ENCODE measurements at regions not wholly inside any gene's neighbourhood (a gene's known extent, or its start where the extent isn't known, plus 50 kb on each side); places are given as distances from the start of the nearest gene placed in this dataset.

DNA sequence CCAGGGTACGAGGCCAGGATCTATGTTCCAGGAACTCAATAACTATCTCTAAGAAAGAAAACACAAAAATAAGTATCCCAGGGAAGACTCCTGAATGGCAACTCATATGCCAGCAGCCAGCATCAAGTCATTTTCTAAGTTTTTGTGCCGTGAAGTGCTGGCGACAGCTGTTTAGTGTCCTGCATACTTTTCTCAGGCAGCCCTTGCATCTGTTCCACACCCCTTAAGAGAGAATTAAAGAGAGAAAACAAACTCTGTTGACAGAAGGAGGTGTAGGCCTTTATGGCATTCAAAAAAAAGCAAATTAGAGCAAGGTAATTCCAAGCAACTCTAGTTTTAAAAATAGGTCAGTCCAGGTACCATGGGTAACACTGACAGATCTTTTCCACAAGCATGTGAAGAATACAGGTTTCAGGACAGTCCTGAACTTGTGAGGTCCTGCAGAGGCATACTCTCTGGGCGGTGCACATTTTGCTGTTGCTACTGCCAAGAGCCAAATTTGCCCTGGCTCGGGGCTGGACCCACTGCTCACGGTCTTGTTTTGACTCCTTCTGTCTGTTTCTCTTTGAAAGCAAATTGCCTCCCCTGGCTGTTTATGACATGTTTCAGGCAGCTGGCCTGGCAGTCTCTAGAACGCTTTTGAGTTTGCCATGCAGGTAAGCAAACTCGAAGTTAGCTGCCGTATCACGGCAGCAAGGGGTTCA lies 252.1 kb upstream of the ADAMTS9 start:
- TF ChIP-seq, protein P1, sequence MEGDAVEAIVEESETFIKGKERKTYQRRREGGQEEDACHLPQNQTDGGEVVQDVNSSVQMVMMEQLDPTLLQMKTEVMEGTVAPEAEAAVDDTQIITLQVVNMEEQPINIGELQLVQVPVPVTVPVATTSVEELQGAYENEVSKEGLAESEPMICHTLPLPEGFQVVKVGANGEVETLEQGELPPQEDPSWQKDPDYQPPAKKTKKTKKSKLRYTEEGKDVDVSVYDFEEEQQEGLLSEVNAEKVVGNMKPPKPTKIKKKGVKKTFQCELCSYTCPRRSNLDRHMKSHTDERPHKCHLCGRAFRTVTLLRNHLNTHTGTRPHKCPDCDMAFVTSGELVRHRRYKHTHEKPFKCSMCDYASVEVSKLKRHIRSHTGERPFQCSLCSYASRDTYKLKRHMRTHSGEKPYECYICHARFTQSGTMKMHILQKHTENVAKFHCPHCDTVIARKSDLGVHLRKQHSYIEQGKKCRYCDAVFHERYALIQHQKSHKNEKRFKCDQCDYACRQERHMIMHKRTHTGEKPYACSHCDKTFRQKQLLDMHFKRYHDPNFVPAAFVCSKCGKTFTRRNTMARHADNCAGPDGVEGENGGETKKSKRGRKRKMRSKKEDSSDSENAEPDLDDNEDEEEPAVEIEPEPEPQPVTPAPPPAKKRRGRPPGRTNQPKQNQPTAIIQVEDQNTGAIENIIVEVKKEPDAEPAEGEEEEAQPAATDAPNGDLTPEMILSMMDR (conservative IDR thresholded peaks at IDR 0.05; ENCODE audit: low read depth in 2 of 2), result no peak
- TF ChIP-seq EZH2 (IDR thresholded peaks at IDR 0.05; ENCODE audit: low read depth, unreplicated experiment) (no peak), NANOG (IDR thresholded peaks at IDR 0.05; ENCODE audit: borderline replicate concordance) (no peak), POLR2AphosphoS5 (IDR thresholded peaks at IDR 0.05; ENCODE audit: low read depth) (no peak), JUNB (IDR thresholded peaks at IDR 0.05; ENCODE audit: unreplicated experiment) (no peak), ZNF331 (CRISPR knock-in tag; IDR thresholded peaks at IDR 0.05; ENCODE audit: low read depth) (no peak), ZNF114 (CRISPR knock-in tag; IDR thresholded peaks at IDR 0.05) (no peak), EZH2phosphoT487 (IDR thresholded peaks at IDR 0.05; ENCODE audit: unreplicated experiment) (no peak)
- TF ChIP-seq, protein P2, sequence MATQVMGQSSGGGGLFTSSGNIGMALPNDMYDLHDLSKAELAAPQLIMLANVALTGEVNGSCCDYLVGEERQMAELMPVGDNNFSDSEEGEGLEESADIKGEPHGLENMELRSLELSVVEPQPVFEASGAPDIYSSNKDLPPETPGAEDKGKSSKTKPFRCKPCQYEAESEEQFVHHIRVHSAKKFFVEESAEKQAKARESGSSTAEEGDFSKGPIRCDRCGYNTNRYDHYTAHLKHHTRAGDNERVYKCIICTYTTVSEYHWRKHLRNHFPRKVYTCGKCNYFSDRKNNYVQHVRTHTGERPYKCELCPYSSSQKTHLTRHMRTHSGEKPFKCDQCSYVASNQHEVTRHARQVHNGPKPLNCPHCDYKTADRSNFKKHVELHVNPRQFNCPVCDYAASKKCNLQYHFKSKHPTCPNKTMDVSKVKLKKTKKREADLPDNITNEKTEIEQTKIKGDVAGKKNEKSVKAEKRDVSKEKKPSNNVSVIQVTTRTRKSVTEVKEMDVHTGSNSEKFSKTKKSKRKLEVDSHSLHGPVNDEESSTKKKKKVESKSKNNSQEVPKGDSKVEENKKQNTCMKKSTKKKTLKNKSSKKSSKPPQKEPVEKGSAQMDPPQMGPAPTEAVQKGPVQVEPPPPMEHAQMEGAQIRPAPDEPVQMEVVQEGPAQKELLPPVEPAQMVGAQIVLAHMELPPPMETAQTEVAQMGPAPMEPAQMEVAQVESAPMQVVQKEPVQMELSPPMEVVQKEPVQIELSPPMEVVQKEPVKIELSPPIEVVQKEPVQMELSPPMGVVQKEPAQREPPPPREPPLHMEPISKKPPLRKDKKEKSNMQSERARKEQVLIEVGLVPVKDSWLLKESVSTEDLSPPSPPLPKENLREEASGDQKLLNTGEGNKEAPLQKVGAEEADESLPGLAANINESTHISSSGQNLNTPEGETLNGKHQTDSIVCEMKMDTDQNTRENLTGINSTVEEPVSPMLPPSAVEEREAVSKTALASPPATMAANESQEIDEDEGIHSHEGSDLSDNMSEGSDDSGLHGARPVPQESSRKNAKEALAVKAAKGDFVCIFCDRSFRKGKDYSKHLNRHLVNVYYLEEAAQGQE (IDR thresholded peaks at IDR 0.05; ENCODE audit: unreplicated experiment), result no peak
- TF ChIP-seq, protein P3, sequence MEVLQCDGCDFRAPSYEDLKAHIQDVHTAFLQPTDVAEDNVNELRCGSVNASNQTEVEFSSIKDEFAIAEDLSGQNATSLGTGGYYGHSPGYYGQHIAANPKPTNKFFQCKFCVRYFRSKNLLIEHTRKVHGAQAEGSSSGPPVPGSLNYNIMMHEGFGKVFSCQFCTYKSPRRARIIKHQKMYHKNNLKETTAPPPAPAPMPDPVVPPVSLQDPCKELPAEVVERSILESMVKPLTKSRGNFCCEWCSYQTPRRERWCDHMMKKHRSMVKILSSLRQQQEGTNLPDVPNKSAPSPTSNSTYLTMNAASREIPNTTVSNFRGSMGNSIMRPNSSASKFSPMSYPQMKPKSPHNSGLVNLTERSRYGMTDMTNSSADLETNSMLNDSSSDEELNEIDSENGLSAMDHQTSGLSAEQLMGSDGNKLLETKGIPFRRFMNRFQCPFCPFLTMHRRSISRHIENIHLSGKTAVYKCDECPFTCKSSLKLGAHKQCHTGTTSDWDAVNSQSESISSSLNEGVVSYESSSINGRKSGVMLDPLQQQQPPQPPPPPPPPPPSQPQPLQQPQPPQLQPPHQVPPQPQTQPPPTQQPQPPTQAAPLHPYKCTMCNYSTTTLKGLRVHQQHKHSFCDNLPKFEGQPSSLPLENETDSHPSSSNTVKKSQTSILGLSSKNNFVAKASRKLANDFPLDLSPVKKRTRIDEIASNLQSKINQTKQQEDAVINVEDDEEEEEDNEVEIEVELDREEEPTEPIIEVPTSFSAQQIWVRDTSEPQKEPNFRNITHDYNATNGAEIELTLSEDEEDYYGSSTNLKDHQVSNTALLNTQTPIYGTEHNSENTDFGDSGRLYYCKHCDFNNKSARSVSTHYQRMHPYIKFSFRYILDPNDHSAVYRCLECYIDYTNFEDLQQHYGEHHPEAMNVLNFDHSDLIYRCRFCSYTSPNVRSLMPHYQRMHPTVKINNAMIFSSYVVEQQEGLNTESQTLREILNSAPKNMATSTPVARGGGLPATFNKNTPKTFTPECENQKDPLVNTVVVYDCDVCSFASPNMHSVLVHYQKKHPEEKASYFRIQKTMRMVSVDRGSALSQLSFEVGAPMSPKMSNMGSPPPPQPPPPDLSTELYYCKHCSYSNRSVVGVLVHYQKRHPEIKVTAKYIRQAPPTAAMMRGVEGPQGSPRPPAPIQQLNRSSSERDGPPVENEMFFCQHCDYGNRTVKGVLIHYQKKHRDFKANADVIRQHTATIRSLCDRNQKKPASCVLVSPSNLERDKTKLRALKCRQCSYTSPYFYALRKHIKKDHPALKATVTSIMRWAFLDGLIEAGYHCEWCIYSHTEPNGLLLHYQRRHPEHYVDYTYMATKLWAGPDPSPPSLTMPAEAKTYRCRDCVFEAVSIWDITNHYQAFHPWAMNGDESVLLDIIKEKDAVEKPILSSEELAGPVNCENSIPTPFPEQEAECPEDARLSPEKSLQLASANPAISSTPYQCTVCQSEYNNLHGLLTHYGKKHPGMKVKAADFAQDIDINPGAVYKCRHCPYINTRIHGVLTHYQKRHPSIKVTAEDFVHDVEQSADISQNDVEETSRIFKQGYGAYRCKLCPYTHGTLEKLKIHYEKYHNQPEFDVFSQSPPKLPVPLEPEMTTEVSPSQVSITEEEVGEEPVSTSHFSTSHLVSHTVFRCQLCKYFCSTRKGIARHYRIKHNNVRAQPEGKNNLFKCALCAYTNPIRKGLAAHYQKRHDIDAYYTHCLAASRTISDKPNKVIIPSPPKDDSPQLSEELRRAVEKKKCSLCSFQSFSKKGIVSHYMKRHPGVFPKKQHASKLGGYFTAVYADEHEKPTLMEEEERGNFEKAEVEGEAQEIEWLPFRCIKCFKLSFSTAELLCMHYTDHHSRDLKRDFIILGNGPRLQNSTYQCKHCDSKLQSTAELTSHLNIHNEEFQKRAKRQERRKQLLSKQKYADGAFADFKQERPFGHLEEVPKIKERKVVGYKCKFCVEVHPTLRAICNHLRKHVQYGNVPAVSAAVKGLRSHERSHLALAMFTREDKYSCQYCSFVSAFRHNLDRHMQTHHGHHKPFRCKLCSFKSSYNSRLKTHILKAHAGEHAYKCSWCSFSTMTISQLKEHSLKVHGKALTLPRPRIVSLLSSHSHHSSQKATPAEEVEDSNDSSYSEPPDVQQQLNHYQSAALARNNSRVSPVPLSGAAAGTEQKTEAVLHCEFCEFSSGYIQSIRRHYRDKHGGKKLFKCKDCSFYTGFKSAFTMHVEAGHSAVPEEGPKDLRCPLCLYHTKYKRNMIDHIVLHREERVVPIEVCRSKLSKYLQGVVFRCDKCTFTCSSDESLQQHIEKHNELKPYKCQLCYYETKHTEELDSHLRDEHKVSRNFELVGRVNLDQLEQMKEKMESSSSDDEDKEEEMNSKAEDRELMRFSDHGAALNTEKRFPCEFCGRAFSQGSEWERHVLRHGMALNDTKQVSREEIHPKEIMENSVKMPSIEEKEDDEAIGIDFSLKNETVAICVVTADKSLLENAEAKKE (CRISPR knock-in tag; IDR thresholded peaks at IDR 0.05), result no peak
